SK-N-SH (cell line): ENCODE measurements at regions not wholly inside any gene's neighbourhood (a gene's known extent, or its start where the extent isn't known, plus 50 kb on each side); places are given as distances from the start of the nearest gene placed in this dataset.

ENCODE experiments used
- EP300 ChIP-seq, 2 experiments: IDR thresholded peaks; 2 replicates each; pipeline versions ENCODE4 v1.4.0 to v1.6.1; 2012; ENCODE audit warnings: borderline replicate concordance in 1 of 2, low read depth in 1 of 2, low read length in 1 of 2
- EZH2phosphoT487 ChIP-seq: fragments of 200-600 bp; sonication (generic); IDR thresholded peaks from 2 replicates; pipeline ENCODE4 v1.6.1; 2017; ENCODE audit warnings: low read depth, mixed run types, mild to moderate bottlenecking, antibody characterized with exemption, moderate library complexity, borderline replicate concordance
- FOXM1 ChIP-seq: IDR thresholded peaks from 2 replicates; pipeline ENCODE4 v1.4.0; 2012; ENCODE audit warnings: low read depth, mild to moderate bottlenecking
- GABPA ChIP-seq: IDR thresholded peaks from 2 replicates; pipeline ENCODE4 v1.4.0; 2012; ENCODE audit warnings: low read depth, mild to moderate bottlenecking
- GATA2 ChIP-seq: sonication (generic); formaldehyde crosslinking; IDR thresholded peaks from 2 replicates; pipeline ENCODE4 v1.5.0; 2020; ENCODE audit warnings: mild to moderate bottlenecking, missing genetic modification reagents
- JUND ChIP-seq: IDR thresholded peaks from 2 replicates; pipeline ENCODE4 v1.4.0; 2012
- MAX ChIP-seq: IDR thresholded peaks from 2 replicates; pipeline ENCODE4 v1.4.0; 2012; ENCODE audit warnings: low read depth
- POLR2AphosphoS5 ChIP-seq: IDR thresholded peaks from 2 replicates; pipeline ENCODE4 v1.6.1; 2012; ENCODE audit warnings: low read depth, low read length
- RAD21 ChIP-seq: IDR thresholded peaks from 2 replicates; pipeline ENCODE4 v1.6.1; 2012; ENCODE audit warnings: mild to moderate bottlenecking, low read length
- RCOR1 ChIP-seq: fragments of 150-350 bp; IDR thresholded peaks from 2 replicates; pipeline ENCODE4 v1.6.1; 2017; ENCODE audit warnings: antibody characterized with exemption, low read length
- REST ChIP-seq: IDR thresholded peaks from 2 replicates; pipeline ENCODE4 v1.6.1; 2012; ENCODE audit warnings: mild to moderate bottlenecking, low read depth, low read length, moderate library complexity
- RFX5 ChIP-seq: IDR thresholded peaks from 2 replicates; pipeline ENCODE4 v1.6.1; 2012; ENCODE audit warnings: mild to moderate bottlenecking, improper control_type of control experiment, low read length
- TAF1 ChIP-seq: IDR thresholded peaks from 2 replicates; pipeline ENCODE4 v1.6.1; 2012; ENCODE audit warnings: low read depth, mild to moderate bottlenecking, low read length, moderate library complexity, borderline replicate concordance
- TF ChIP-seq, protein P1 (sequence below): fragments of 200-600 bp; sonication (generic); IDR thresholded peaks from 2 replicates; pipeline ENCODE4 v1.6.1; 2017; ENCODE audit warnings: antibody characterized with exemption, mild to moderate bottlenecking, moderate library complexity

DNA sequence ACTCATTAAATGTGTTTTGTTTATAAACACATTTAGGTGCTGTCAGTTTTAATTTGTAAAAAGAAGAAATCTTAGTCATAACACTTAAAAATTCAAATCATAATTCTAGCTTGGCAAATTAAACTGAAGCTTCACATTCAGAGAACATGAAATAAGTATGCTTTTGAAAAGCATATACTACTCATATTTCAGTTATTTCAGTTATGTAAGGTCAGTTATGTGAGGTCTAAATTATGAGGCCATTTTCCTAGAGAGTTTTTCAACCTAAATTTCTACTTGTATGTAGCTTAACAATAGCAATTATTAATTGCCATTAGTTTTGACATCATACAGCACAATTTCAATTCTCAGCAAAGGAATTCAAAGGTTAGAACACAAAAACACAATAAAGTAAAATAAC lies 465.0 kb downstream of the PLOD2 start:
- TF ChIP-seq RAD21 (no peak), POLR2AphosphoS5 (no peak), RFX5 (no peak), EP300 (IDR thresholded peaks at IDR 0.05; ENCODE audit: borderline replicate concordance in 1 of 2, low read depth in 1 of 2, low read length in 1 of 2) (no peak), MAX (no peak), GATA2 (no peak), TAF1 (no peak), JUND (no peak), FOXM1 (no peak), RCOR1 (no peak), EZH2phosphoT487 (no peak), REST (no peak), GABPA (no peak)
- TF ChIP-seq, protein P1, sequence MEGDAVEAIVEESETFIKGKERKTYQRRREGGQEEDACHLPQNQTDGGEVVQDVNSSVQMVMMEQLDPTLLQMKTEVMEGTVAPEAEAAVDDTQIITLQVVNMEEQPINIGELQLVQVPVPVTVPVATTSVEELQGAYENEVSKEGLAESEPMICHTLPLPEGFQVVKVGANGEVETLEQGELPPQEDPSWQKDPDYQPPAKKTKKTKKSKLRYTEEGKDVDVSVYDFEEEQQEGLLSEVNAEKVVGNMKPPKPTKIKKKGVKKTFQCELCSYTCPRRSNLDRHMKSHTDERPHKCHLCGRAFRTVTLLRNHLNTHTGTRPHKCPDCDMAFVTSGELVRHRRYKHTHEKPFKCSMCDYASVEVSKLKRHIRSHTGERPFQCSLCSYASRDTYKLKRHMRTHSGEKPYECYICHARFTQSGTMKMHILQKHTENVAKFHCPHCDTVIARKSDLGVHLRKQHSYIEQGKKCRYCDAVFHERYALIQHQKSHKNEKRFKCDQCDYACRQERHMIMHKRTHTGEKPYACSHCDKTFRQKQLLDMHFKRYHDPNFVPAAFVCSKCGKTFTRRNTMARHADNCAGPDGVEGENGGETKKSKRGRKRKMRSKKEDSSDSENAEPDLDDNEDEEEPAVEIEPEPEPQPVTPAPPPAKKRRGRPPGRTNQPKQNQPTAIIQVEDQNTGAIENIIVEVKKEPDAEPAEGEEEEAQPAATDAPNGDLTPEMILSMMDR: no peak
